PC-9 (cell line): ENCODE measurements at regions not wholly inside any gene's neighbourhood (a gene's known extent, or its start where the extent isn't known, plus 50 kb on each side); places are given as distances from the start of the nearest gene placed in this dataset.

Experiments
- EZH2 ChIP-seq: fragments of 200-600 bp; sonication (generic); IDR thresholded peaks from 2 replicates; pipeline ENCODE4 v1.8.0; 2017; ENCODE audit warnings: antibody characterized with exemption, low read depth
- TF ChIP-seq, protein P1 (sequence below): fragments of 200-600 bp; sonication (generic); conservative IDR thresholded peaks from 2 replicates; pipeline ENCODE4 v1.6.1; 2017; ENCODE audit warnings: mixed run types, antibody characterized with exemption, mild to moderate bottlenecking, moderate library complexity

- TF ChIP-seq, protein P1, sequence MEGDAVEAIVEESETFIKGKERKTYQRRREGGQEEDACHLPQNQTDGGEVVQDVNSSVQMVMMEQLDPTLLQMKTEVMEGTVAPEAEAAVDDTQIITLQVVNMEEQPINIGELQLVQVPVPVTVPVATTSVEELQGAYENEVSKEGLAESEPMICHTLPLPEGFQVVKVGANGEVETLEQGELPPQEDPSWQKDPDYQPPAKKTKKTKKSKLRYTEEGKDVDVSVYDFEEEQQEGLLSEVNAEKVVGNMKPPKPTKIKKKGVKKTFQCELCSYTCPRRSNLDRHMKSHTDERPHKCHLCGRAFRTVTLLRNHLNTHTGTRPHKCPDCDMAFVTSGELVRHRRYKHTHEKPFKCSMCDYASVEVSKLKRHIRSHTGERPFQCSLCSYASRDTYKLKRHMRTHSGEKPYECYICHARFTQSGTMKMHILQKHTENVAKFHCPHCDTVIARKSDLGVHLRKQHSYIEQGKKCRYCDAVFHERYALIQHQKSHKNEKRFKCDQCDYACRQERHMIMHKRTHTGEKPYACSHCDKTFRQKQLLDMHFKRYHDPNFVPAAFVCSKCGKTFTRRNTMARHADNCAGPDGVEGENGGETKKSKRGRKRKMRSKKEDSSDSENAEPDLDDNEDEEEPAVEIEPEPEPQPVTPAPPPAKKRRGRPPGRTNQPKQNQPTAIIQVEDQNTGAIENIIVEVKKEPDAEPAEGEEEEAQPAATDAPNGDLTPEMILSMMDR: no peak
- no peak for TF ChIP-seq EZH2
Observed at GRCh38 chr13:99071666-99072065, 93.8 kb upstream of the DOCK9 start.
